DMS 273 treated with DMSO at 0.1 percent for 48 hours (cell line): ENCODE measurements at regions not wholly inside any gene's neighbourhood (a gene's known extent, or its start where the extent isn't known, plus 50 kb on each side); places are given as distances from the start of the nearest gene placed in this dataset.

Experiments used
- DNase-seq: peaks from one replicate; lab custom pipeline; 2025; lab: John Stamatoyannopoulos, UW

- DNase-seq, result no peak
Measured at GRCh38 chr6:139514819-139515218, 140.4 kb upstream of the CITED2 start.

GRCh38 chr6:139510040-139510790 lies 135.8 kb upstream of the CITED2 start:
- DNase-seq, result no peak

GRCh38 chr6:139509167-139509566 lies 134.7 kb upstream of the CITED2 start:
- DNase-seq, result no peak

GRCh38 chr6:139508576-139508975 lies 134.1 kb upstream of the CITED2 start:
- DNase-seq, result no peak

GRCh38 chr6:139508023-139508422 lies 133.6 kb upstream of the CITED2 start:
- no peak for DNase-seq

- no peak for DNase-seq
Measured at GRCh38 chr6:139500977-139501376, 126.5 kb upstream of the CITED2 start.

- no peak for DNase-seq
Measured at GRCh38 chr6:139498715-139499114, 124.3 kb upstream of the CITED2 start.

- DNase-seq, result no peak
Measured at GRCh38 chr6:139497345-139497961, 123.0 kb upstream of the CITED2 start.

GRCh38 chr6:139496654-139497344 lies 122.4 kb upstream of the CITED2 start:
- DNase-seq, result no peak

GRCh38 chr6:139494376-139494990 lies 120.0 kb upstream of the CITED2 start:
- DNase-seq, result no peak

GRCh38 chr6:139490482-139490881 lies 116.0 kb upstream of the CITED2 start:
- no peak for DNase-seq

GRCh38 chr6:139486476-139486799 lies 112.0 kb upstream of the CITED2 start:
- DNase-seq, result no peak

GRCh38 chr6:139485742-139486475 lies 111.5 kb upstream of the CITED2 start:
- no peak for DNase-seq

- DNase-seq, result no peak
Measured at GRCh38 chr6:139485185-139485584, 110.7 kb upstream of the CITED2 start.

- DNase-seq, result no peak
Measured at GRCh38 chr6:139483079-139483478, 108.6 kb upstream of the CITED2 start.

- DNase-seq, result no peak
Measured at GRCh38 chr6:139482287-139482686, 107.8 kb upstream of the CITED2 start.

- no peak for DNase-seq
Measured at GRCh38 chr6:139480356-139481165, 106.1 kb upstream of the CITED2 start.

GRCh38 chr6:139479433-139480222 lies 105.2 kb upstream of the CITED2 start:
- DNase-seq, result no peak

- no peak for DNase-seq
Measured at GRCh38 chr6:139475646-139476045, 101.2 kb upstream of the CITED2 start.

- DNase-seq, result no peak
Measured at GRCh38 chr6:139475241-139475640, 100.8 kb upstream of the CITED2 start.
